ENCODE measurements at regions not wholly inside any gene's neighbourhood (a gene's known extent, or its start where the extent isn't known, plus 50 kb on each side); places are given as distances from the start of the nearest gene placed in this dataset.
"Not testable (repeated sequence)": the region's sequence is repeated elsewhere in the genome, so short reads cannot be mapped to it uniquely, and the experiment has no call there.

- POLR2A ChIA-PET, H3K36me3 Mint-ChIP-seq, DNase-seq: not testable (repeated sequence)
These were observed 217.3 kb upstream of the PLPP4 start for GRCh38 chr10:120239695-120240094.

DNA sequence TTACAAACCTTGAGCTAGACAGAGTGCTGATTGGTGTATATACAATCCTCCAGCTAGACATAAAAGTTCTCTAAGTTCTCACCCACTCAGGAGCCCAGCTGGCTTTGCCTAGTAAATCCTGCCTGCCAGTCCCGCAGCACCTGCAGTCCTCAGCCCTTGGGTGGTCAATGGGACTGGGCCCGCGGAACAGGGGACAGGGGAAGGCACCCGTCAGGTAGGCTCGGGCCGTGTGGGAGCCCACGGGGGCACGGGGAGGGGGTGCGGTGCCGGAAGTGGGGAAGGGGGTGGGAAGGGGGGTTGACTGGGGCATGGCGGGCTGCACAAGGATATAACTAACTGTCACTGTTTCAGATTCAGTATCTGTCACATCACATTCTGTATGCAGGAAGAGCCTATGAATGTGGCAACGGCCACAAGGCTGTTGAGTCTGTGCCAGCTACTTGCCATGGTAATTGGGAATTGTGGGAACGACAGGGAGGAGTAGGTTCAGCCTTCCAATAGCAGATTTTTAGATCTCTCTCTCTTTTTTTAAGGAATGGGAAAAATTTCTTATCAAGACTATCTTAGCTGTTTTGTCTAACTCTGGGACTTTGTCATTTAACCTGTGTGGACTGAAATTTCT lies 205.1 kb upstream of the PLPP4 start:
- Mint-ChIP-seq H3K4me1 (no peaks in the 10 kb centered on the region), H3K4me3 (no peak overlapping the region), H3K36me3 (peaks cover 0 to 4% (median 0%) of the 10 kb centered on the region in 3 donors), H3K27me3 (peaks cover 8 to 46% (median 20%) of the 10 kb centered on the region in 5 donors), H3K27ac (no peak overlapping the region), H3K9me3 (peaks cover 0 to 13% (median 4%) of the 10 kb centered on the region in 9 donors)
- ATAC-seq (no peak), DNase-seq (no peak)
- POLR2A ChIA-PET, result no interaction called here

More at GRCh38 chr10:120239695-120240094, 217.3 kb upstream of the PLPP4 start:
- not testable (repeated sequence) for H3K4me1 Mint-ChIP-seq, H3K4me3 Mint-ChIP-seq, ATAC-seq, H3K27ac Mint-ChIP-seq, H3K9me3 Mint-ChIP-seq
- H3K27me3 Mint-ChIP-seq, result peaks cover 0 to 10% (median 3%) of the 10 kb centered on the region in 5 donors

DNA sequence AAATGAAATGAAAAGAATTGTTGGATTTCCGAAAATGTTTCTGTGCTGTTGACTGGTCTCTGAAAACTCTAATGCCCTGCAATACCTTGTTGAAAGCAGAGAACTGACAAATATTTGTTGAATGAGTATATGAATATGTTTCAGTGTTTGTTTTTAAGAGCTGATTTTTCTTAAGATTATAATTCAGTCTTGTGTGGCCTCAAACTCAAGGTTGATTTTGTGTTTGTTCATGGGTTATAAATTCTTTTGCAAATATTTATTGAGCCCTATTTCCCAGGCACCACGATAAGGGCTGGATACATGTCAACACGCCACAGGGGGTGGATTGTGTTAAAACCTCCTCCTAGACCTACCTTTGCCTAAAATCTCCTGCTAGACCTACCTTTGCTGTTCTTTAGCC lies 203.9 kb upstream of the PLPP4 start:
- DNase-seq (no peak), ATAC-seq (no peak)
- H3K27me3 Mint-ChIP-seq, result peaks cover 8 to 37% (median 16%) of the 10 kb centered on the region in 5 donors
- peaks cover 0 to 4% (median 0%) of the 10 kb centered on the region in 3 donors for H3K36me3 Mint-ChIP-seq
- no peaks in the 10 kb centered on the region for H3K4me1 Mint-ChIP-seq
- POLR2A ChIA-PET, result no interaction called here
- H3K9me3 Mint-ChIP-seq, result peaks cover 0 to 9% (median 2%) of the 10 kb centered on the region in 9 donors
- H3K4me3 Mint-ChIP-seq, result no peak overlapping the region
- no peak overlapping the region for H3K27ac Mint-ChIP-seq

DNA sequence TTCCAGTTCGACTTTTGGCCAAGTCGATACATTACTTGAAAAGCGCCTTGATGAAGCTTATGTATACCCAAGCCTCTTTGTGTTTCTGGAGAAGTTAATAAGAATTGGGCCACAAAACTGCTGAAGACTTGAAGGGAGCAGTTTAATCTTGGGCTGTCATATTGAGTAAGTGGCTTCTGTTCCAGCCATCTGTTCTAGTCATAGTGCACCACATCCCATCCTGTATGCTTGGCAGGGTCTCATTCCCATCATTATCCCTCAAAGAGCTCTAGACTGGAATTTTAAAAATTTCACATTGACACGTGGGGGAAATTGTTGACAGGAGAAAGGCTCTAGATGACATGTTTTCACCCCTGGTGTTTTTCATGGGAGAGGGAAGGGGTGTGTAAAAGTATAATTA lies 196.6 kb upstream of the PLPP4 start:
- no peak for DNase-seq
- no peak overlapping the region for H3K4me3 Mint-ChIP-seq
- H3K27me3 Mint-ChIP-seq, result peaks cover 12 to 40% (median 15%) of the 10 kb centered on the region in 5 donors
- ATAC-seq, result no peak
- H3K4me1 Mint-ChIP-seq, result no peaks in the 10 kb centered on the region
- no peak overlapping the region for H3K27ac Mint-ChIP-seq
- peaks cover 0 to 4% (median 0%) of the 10 kb centered on the region in 3 donors for H3K36me3 Mint-ChIP-seq
- POLR2A ChIA-PET, result no interaction called here
- H3K9me3 Mint-ChIP-seq, result peaks cover 0 to 7% (median 0%) of the 10 kb centered on the region in 9 donors

- H3K4me1 Mint-ChIP-seq, result no peaks in the 10 kb centered on the region
- DNase-seq (no peak), ATAC-seq (no peak)
- no peak overlapping the region for H3K4me3 Mint-ChIP-seq
- POLR2A ChIA-PET, result no interaction called here
- no peaks in the 10 kb centered on the region for H3K36me3 Mint-ChIP-seq
- peaks cover 10 to 30% (median 14%) of the 10 kb centered on the region in 5 donors for H3K27me3 Mint-ChIP-seq
- peaks cover 0 to 5% (median 0%) of the 10 kb centered on the region in 9 donors for H3K9me3 Mint-ChIP-seq
- no peak overlapping the region for H3K27ac Mint-ChIP-seq
These were observed 194.0 kb upstream of the PLPP4 start for GRCh38 chr10:120262857-120263547.

- Mint-ChIP-seq H3K4me1 (no peaks in the 10 kb centered on the region), H3K27me3 (peaks cover 7 to 21% (median 12%) of the 10 kb centered on the region in 5 donors), H3K4me3 (no peak overlapping the region), H3K36me3 (no peaks in the 10 kb centered on the region), H3K9me3 (peaks cover 0 to 5% (median 0%) of the 10 kb centered on the region in 9 donors), H3K27ac (no peak overlapping the region)
- DNase-seq (no peak), ATAC-seq (no peak)
- POLR2A ChIA-PET, result no interaction called here
These were observed 191.0 kb upstream of the PLPP4 start for GRCh38 chr10:120266022-120266421.

DNA sequence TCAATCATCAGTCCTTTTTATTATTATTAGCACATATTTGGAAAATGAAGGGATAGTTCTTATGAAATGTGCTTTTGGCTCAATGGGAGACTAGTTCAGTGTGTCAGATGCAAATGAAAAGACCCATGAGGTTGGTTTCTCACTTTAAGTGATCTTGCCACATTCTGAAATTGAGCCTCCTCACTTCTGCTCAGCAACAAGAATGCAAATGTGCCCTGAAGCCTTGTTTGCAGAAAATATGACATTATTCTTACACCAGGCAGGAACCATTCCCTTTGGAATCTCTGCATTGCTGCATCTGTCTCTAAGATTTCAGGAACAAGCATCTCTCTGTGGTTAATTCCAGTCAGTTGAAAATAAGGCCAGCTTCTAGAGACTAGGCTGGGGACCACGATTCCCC lies 186.1 kb upstream of the PLPP4 start:
- no peak overlapping the region for H3K27ac Mint-ChIP-seq
- H3K9me3 Mint-ChIP-seq, result peaks cover 0 to 2% (median 0%) of the 10 kb centered on the region in 9 donors
- no peak overlapping the region for H3K4me3 Mint-ChIP-seq
- DNase-seq, result no peak
- no peak for ATAC-seq
- no peaks in the 10 kb centered on the region for H3K36me3 Mint-ChIP-seq
- peaks cover 2 to 4% (median 3%) of the 10 kb centered on the region in 5 donors for H3K27me3 Mint-ChIP-seq
- H3K4me1 Mint-ChIP-seq, result no peaks in the 10 kb centered on the region
- POLR2A ChIA-PET, result no interaction called here

- no peak overlapping the region for H3K4me3 Mint-ChIP-seq
- H3K9me3 Mint-ChIP-seq, result peaks cover 0 to 2% (median 0%) of the 10 kb centered on the region in 9 donors
- H3K27ac Mint-ChIP-seq, result no peak overlapping the region
- POLR2A ChIA-PET, result no interaction called here
- no peak for DNase-seq
- no peaks in the 10 kb centered on the region for H3K36me3 Mint-ChIP-seq
- H3K27me3 Mint-ChIP-seq, result peaks cover 3 to 12% (median 9%) of the 10 kb centered on the region in 5 donors
- no peak for ATAC-seq
- no peaks in the 10 kb centered on the region for H3K4me1 Mint-ChIP-seq
These were observed 185.3 kb upstream of the PLPP4 start for GRCh38 chr10:120271696-120272095.

GRCh38 chr10:120272350-120272749 lies 184.7 kb upstream of the PLPP4 start:
- no peak for ATAC-seq
- POLR2A ChIA-PET, result no interaction called here
- no peaks in the 10 kb centered on the region for H3K4me1 Mint-ChIP-seq
- no peak overlapping the region for H3K27ac Mint-ChIP-seq
- no peaks in the 10 kb centered on the region for H3K36me3 Mint-ChIP-seq
- peaks cover 0 to 2% (median 0%) of the 10 kb centered on the region in 9 donors for H3K9me3 Mint-ChIP-seq
- DNase-seq, result no peak
- H3K27me3 Mint-ChIP-seq, result peaks cover 4 to 17% (median 12%) of the 10 kb centered on the region in 5 donors
- H3K4me3 Mint-ChIP-seq, result no peak overlapping the region

- Mint-ChIP-seq H3K27me3 (peaks cover 4 to 37% (median 19%) of the 10 kb centered on the region in 5 donors), H3K36me3 (no peaks in the 10 kb centered on the region), H3K9me3 (peaks cover 0 to 6% (median 0%) of the 10 kb centered on the region in 9 donors), H3K4me3 (no peak overlapping the region), H3K4me1 (no peaks in the 10 kb centered on the region), H3K27ac (no peak overlapping the region)
- POLR2A ChIA-PET, result no interaction called here
- ATAC-seq (no peak), DNase-seq (no peak)
These were observed 179.0 kb upstream of the PLPP4 start for GRCh38 chr10:120278069-120278468.

DNA sequence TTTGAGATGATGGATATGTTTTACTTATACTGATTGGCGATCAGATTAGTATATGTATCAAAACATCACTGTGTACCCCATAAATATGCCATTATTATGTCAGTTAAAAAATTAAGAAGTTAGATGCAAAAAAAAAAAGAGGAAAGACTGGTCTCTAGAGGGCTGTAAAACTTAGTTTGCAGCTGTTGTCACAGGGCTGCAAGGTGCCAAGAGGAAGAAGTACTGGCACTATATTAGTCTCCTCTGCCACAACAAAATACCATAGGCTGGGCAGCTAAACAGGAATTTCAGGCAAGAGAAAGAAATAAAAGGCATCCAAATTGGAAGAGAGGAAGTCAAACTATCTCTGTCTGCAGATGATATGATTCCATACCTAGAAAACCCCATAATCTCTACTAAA lies 177.8 kb upstream of the PLPP4 start:
- H3K27me3 Mint-ChIP-seq, result peaks cover 2 to 37% (median 18%) of the 10 kb centered on the region in 5 donors
- no peaks in the 10 kb centered on the region for H3K4me1 Mint-ChIP-seq
- H3K27ac Mint-ChIP-seq, result no peak overlapping the region
- H3K36me3 Mint-ChIP-seq, result no peaks in the 10 kb centered on the region
- DNase-seq, result no peak
- peaks cover 0 to 6% (median 0%) of the 10 kb centered on the region in 9 donors for H3K9me3 Mint-ChIP-seq
- no peak overlapping the region for H3K4me3 Mint-ChIP-seq
- POLR2A ChIA-PET, result no interaction called here
- no peak for ATAC-seq

GRCh38 chr10:120282421-120282820 lies 174.6 kb upstream of the PLPP4 start:
- H3K9me3 Mint-ChIP-seq, result peaks cover 0 to 6% (median 0%) of the 10 kb centered on the region in 9 donors
- POLR2A ChIA-PET, result no interaction called here
- no peak overlapping the region for H3K27ac Mint-ChIP-seq
- H3K27me3 Mint-ChIP-seq, result peaks cover 0 to 20% (median 12%) of the 10 kb centered on the region in 5 donors
- H3K4me1 Mint-ChIP-seq, result peaks cover 0 to 1% (median 0%) of the 10 kb centered on the region in 4 donors
- H3K36me3 Mint-ChIP-seq, result no peaks in the 10 kb centered on the region
- H3K4me3 Mint-ChIP-seq, result no peak overlapping the region
- DNase-seq, result no peak
- no peak for ATAC-seq

DNA sequence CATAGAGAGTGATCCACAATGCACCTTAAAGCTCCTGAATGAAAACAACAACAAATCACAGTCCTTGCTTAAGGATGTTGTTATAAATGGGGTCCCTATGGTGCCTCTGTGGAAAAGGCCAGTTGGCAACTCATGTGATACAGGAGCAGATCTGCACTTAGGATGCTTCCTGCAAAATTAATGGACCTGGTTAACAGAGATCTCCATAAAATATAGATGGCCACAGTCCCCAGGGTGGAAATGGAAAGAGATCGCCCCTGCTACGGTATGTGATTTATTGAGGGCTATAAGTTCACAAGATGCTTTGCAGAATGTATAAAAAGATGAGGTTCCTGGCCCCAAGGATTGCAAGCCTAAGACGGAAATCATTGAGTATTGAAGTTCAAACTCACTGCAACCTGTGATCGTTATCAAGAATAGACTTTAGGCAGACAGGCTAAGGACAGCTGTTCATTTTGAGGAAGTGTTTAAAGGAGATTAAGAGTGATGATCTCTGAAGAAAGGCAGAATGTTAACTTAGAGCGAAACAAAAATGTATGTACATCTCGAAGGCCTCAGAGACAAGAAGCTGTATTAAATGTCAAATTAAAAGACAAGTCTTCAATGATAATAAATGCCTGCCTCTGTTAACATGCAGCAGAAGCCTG lies 174.1 kb upstream of the PLPP4 start:
- Mint-ChIP-seq H3K27me3 (peaks cover 0 to 20% (median 10%) of the 10 kb centered on the region in 5 donors), H3K27ac (no peak overlapping the region), H3K36me3 (no peaks in the 10 kb centered on the region), H3K4me1 (peaks cover 0 to 1% (median 0%) of the 10 kb centered on the region in 4 donors), H3K9me3 (peaks cover 0 to 6% (median 0%) of the 10 kb centered on the region in 9 donors), H3K4me3 (no peak overlapping the region)
- DNase-seq (no peak), ATAC-seq (no peak)
- POLR2A ChIA-PET, result no interaction called here
